ENCODE measurements at regions not wholly inside any gene's neighbourhood (a gene's known extent, or its start where the extent isn't known, plus 50 kb on each side); places are given as distances from the start of the nearest gene placed in this dataset.

DNA sequence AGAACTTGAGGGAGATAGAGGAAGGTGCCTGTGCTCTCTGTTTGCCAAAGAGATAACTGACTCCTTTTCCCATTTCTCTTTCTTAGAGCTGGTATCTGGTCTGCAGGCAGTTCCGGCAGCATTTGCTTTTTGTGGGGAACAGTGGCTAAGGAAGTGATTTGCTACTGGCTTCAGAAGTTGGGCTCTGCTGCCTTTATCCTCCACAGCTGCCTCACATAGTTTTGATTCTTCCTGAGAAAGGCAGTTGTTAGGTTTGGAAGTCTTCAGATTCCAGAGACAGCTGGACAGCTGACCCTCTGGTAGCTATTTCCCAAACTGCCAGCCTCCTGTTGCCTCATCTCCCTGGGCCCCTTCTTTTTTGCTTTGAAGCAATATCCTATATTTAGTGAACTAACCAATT, 62.6 kb upstream of the MACF1 start:
- DNase-seq: no peak

DNA sequence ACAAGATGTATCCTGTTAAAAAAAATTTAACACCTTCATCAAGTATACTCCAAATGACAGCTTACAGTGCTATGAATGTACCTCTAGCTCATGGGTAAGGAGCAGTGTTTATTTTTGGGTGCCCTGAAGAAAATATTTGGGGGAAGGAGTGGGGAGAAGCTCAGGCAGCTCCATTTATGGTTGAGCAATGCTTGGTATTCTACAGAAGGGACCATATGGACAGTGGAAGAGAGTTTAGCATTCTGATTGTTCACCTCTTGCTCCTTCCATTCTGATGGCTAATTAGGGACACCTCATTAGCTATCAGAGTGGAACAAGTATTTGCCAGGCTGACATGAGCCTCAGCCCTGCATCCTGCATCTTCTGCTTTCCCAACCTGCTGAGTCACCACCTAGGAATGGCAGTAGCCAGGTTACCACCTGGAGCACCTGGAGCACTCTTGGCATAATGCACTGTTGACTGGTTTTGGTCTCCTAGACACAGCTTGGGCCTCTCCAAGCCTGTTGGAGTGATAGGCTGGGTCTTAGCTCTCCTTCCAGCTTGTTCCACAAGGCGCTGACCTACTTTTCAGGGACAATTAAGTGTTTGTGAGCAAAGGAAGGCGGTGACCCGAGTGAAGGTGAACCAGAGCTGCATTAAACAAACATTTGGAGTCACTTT, 62.0 kb upstream of the MACF1 start:
- DNase-seq: no peak

DNA sequence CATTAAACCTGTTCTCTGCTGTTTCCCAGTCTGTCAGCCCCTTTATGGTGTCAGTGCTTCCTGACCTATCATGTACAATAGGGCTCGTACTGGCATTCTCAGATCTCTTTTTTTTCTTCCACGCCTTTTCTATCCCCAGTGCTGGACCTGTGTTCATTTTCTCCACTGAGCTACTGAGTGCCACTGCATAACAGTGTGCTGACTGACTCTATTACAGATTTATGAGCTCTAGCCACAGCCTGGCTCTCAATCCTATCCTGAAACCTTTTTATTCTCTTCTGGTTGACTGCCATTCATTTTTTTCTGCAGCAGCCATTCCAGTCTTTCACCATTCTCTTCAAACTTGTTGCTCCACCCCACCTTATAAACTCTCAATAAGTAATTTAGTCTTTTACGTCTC, 59.6 kb upstream of the MACF1 start:
- DNase-seq: no peak

DNA sequence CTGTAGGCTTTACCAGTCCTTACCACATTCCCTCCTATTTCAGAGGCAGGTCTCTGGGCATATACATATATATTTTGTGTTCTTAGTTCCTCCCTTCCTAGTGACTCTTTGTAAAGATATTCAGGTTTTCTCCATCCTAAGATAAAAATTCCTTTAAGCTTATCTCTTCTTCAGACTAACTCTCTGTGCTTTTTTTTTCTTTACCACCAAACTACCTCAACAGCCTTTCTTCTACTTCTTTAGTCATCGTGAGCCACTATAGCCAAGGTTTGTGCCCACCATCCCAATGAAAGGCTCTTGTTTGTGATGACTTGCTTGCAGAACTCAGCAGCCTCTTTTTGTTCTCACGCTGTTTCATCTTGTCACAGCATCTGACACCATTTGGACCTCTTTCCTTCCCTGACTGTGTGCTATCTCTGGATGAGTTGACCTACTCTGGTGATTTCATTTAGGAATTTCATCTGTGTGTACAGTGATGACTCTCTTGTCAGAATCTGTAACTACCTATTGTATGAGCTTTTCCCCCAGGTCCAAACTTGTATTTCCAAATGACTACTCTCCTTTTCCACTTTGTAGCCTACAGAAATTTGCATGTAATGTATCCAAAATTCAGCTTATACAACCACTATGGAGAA, 59.0 kb upstream of the MACF1 start:
- DNase-seq: no peak

DNA sequence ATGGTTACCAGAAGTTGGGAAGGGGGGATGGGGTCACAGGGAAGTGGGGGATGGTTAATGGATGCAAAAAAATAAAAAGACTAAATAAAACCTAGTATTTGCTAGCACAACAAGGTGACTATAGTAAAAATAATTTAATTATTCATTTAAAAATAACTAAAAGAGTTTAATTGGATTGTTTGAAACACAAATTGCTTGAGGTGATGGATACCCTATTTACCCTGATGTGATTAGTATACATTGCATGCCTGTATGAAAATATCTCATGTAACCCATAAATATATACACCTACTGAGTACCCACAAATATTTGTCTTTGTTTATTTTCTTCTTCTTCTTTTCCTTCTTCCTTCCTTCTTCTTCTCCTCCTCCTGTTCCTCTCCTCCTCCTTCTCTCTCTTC, 57.8 kb upstream of the MACF1 start:
- no peak for DNase-seq

DNA sequence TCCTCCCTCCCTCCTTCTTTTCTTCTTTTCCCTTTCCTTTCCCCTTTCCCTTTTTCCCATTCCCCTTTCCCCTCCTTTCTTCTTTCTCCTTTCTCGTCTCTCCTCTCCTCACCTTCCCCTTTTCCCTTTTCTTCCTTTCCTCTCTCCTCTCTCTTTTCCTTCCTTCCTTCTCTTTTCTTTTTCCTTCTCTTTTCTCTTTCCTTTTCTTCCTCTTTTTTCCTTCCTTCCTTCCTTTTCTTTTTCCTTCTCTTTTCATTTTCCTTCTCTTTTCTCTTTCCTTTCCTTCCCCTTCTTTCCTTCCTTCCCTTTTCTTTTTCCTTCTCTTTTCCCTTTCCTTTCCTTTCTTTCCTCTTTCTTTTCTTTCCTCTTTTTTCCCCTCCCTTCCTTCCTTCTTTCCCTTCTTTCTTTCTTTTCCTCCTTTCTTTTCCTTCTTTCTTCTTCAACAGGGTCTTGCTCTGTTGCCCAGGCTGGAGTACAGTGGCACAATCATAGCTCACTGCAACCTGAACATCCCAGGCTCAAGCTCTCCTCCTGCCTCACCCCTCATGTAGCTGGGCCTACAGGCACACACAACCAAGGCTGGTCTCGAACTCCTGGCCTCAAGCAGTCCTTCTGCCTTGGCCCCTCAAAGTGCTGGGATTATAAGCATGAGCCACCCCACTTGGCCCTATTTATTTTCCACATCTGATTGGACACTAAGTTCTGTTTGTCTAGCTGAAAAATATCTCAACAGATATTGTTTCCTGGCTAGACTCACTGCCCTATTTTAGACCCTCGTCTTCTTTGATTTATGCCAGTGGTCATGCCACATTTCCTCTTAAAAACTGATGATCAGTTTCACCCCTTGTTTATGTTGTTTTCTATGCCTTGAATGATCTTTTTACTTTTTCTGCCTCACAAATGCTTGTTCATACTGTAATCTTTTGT, 57.1 kb upstream of the MACF1 start:
- no peak for DNase-seq

DNA sequence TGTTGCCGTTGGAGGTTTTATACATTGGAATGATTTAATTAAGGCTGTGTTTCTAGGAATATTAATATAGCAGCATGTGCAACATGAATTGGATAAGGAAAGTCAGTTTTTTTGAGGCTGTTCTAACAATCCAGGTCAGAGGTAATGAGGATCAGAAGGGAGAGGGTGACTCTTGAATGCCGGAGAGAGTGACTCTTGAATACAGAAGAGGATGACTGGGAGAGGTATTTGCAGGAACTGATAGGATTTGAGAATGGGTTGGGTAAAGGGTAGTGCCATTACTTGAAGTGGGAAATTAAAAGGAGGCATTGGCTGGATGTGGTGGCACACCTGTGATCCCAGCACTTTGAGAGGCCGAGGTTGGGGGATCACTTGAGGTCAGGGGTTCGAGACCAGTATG, 55.6 kb upstream of the MACF1 start:
- no peak for DNase-seq

DNA sequence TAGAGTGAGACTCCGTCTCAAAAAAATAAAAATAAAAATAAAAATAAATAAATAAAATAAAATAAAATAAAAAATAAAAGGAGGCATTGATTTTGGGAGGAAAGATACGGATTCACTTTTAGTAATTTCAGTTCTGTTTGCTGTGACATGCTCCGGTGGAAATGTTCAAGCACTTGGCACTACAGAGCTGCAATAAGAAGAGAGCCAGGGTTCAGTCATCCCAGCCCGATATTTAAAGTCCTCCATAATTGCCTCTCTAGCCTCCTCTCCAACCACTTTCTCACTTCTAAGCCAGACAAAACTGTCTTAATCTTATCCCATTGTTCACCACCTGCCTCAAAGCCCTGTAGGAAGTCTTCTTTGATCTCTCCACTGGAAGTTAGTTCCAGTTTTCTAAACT, 55.0 kb upstream of the MACF1 start:
- DNase-seq: no peak

DNA sequence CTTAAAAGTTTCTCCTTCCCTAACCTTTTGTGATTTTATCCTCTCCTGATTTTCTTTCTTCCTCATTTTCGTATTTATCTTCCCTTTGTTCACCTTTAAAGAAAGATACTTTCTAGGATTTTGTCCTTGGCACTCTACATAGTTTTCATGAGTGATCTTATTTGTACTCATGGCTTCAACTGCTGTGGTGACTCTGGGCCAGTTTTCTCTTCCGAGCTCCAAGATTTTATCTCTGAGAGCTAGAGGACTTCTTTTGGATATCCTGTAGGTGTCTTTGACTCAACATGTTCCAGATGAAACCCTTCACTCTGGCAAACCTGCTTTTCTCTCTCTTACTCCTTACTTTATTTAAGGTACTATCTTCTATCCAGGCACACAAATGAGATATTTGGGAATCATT, 53.7 kb upstream of the MACF1 start:
- DNase-seq: no peak

DNA sequence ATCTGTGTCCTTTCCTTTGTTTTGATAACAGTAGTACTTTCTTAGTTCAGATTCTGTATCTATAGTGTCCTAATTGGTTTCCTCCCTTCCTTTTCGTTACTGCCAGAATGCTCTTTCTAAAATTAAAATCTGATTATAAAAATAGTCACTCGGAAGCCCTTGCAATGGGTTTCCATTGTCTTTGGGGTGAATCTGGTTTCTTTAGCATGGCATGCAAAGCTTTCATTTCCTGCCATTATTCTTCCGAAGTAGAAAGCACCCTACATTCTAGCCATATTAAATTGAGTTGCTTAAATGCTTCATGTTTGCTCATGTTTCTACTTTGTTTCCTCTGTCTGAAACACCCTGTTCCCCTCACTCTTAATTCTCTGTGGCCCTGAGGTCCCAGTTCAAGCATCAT, 53.2 kb upstream of the MACF1 start:
- no peak for DNase-seq

DNA sequence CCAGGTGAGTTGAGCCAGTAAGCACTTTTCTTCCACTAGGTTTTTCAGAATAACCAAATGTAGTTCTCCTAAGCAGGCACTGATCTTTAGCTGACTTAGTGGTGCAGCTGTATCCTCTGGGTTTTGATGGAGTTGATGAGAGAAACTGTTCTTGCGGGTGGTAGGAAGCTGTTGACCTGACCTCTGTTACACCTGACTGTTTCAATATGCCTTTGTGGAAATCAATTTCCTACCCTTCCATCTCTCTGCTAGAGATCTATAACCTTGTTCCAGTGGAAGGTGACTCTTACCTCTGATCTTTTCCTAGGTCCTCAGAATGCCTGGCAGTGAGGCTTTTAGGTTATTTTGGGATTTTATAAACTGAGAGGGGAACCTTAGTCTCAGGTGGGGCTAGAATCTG, 51.6 kb upstream of the MACF1 start:
- DNase-seq: no peak

DNA sequence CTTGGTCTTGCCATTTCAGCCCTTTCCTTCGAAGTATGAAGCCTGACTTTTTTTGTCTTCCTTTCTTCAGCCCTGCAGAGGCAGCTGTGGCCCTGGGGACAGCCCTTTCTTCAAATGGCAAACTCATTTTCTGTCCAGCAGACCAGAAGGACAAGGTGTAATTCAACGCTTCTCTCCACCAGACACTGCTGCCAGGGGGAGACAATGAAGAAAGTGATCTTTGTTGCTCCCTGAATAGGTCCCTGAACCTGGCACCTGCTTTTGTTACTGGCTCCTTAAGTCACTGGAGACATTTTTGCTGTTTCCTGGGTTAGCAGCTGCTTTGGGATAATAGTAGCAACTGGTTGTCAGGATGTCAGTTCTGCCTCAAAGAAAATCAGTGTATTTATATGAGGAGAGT, 50.8 kb upstream of the MACF1 start:
- no peak for DNase-seq

DNA sequence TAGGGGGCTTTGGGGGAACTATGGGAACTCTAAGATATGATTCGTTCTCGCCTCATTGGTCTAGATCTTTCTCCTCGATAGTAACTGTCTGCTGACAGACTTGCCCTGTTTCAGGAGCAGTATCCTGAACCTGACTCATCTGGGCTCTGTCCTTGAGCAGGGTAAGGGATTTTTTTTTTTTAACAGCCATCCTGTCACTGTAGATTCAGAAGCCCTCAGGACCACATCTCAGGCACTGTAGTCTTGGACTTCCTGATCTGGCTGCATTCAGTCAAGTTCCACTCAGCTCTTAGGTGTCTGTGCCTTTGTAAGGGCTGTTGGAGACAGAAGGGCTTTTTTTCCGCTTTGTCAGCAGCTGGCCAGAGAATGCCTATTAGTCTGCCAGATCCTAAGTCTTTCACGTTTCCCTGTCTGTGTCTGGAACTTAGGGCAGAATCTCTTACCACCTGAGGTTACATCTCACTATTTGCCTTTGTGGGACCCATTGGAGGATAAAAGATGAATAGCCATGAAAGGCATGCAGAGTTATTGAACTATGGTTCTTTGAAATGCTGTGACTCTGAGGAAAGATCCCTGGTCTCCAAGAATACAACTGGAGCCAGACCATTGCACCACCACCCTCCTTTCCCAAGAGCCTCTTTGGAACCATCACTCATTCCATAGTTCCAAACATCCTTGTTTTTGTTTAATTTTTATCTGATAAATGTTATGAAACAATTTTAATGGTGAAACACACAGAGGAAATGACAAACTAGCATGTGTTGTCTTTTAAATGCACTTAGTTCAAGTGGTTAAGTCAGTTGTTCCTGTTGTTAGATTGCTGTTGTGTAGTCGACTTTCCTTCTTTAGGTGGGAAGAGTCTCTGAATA, 49.7 kb upstream of the MACF1 start:
- no peak for DNase-seq

All from SIG-M5 (cell line).